Activated CD4-positive, alpha-beta memory T cell treated with anti-CD3 and anti-CD28 coated beads, Interleukin-2, amount 10 ng/mL, durations not matched to agents 7 days and 5 days (primary cell): ENCODE measurements at regions not wholly inside any gene's neighbourhood (a gene's known extent, or its start where the extent isn't known, plus 50 kb on each side); places are given as distances from the start of the nearest gene placed in this dataset.

ENCODE experiments used
- CTCF ChIA-PET: fragments of 350-600 bp; sonication (Branson Sonifier 250); formaldehyde crosslinking; loops from one replicate; lab custom pipeline; 2021; ENCODE audit warnings: antibody characterized with exemption, inconsistent platforms; lab: Charles Lee
- POLR2A ChIA-PET: fragments of 350-600 bp; sonication (Branson Sonifier 250); formaldehyde crosslinking; loops from one replicate; lab custom pipeline; 2021; ENCODE audit warnings: antibody characterized with exemption; lab: Charles Lee
- DNase-seq: peaks from one replicate; pipeline ENCODE4 v3.0.0-alpha.2; 2020
- H3K27ac Mint-ChIP-seq: one replicate; pipeline ENCODE4 v1.8.0; 2021; ENCODE audit warnings: mild to moderate bottlenecking, mixed read lengths
- H3K27me3 Mint-ChIP-seq: one replicate; pipeline ENCODE4 v1.8.0; 2021; ENCODE audit warnings: mixed read lengths
- H3K36me3 Mint-ChIP-seq: one replicate; pipeline ENCODE4 v1.8.0; 2021; ENCODE audit warnings: low read depth, mixed read lengths
- H3K4me1 Mint-ChIP-seq: one replicate; pipeline ENCODE4 v1.8.0; 2021; ENCODE audit warnings: mixed read lengths
- H3K4me3 Mint-ChIP-seq: one replicate; pipeline ENCODE4 v1.8.0; 2021; ENCODE audit warnings: mild to moderate bottlenecking, mixed read lengths
- H3K9me3 Mint-ChIP-seq: one replicate; pipeline ENCODE4 v1.8.0; 2021; ENCODE audit warnings: mixed read lengths

GRCh38 chr1:181397845-181398244 is 85.5 kb upstream of the CACNA1E start:
- peak overlapping the region; percentile 92 for H3K27ac Mint-ChIP-seq
- ChIA-PET POLR2A (interaction anchor here (0.9 to 1.9 kb wide), 5 partner anchors 9 to 896 kb away, joined by 3 to 5 read pairs (median 4); partner anchors contain the start of genes ACBD6 and IER5), CTCF (interaction anchor here (0.9 to 3.5 kb wide), 6 partner anchors 9 to 545 kb away, joined by 3 to 10 read pairs (median 4); no protein-coding TSS in a partner anchor)
- peak overlapping the region; percentile 56 for H3K4me3 Mint-ChIP-seq
- H3K27me3 Mint-ChIP-seq: no peaks in the 10 kb centered on the region
- H3K9me3 Mint-ChIP-seq: no peaks in the 10 kb centered on the region
- DNase-seq: peak; percentile 46
- H3K36me3 Mint-ChIP-seq: no peaks in the 10 kb centered on the region
- H3K4me1 Mint-ChIP-seq: peaks cover 36% of the 10 kb centered on the region

- H3K36me3 Mint-ChIP-seq: no peaks in the 10 kb centered on the region
- H3K27me3 Mint-ChIP-seq: no peaks in the 10 kb centered on the region
- no peak overlapping the region for H3K4me3 Mint-ChIP-seq
- peak; percentile 26 for DNase-seq
- H3K4me1 Mint-ChIP-seq: peaks cover 32% of the 10 kb centered on the region
- H3K9me3 Mint-ChIP-seq: no peaks in the 10 kb centered on the region
- peak overlapping the region; percentile 92 for H3K27ac Mint-ChIP-seq
- POLR2A ChIA-PET: interaction anchor here (0.9 to 1.9 kb wide), 4 partner anchors 8 to 309 kb away, joined by 3 to 4 read pairs (median 4); partner anchors contain the start of gene IER5
- CTCF ChIA-PET: interaction anchor here (1.0 to 3.5 kb wide), 4 partner anchors 10 to 209 kb away, joined by 3 to 10 read pairs (median 7); no protein-coding TSS in a partner anchor
Observed at GRCh38 chr1:181398544-181398943, 84.8 kb upstream of the CACNA1E start.

- Mint-ChIP-seq H3K9me3 (no peaks in the 10 kb centered on the region), H3K27me3 (peaks cover 3% of the 10 kb centered on the region), H3K4me1 (peaks cover 9% of the 10 kb centered on the region), H3K4me3 (no peak overlapping the region), H3K36me3 (no peaks in the 10 kb centered on the region), H3K27ac (no peak overlapping the region)
- CTCF ChIA-PET: no interaction called here
- POLR2A ChIA-PET: no interaction called here
- no peak for DNase-seq
Observed at GRCh38 chr1:181405584-181405983, 77.7 kb upstream of the CACNA1E start.

- H3K36me3 Mint-ChIP-seq: no peaks in the 10 kb centered on the region
Observed at GRCh38 chr1:181406989-181407388, 76.3 kb upstream of the CACNA1E start.

GRCh38 chr1:181409981-181410380 is 73.3 kb upstream of the CACNA1E start:
- ChIA-PET CTCF (no interaction called here), POLR2A (no interaction called here)
- Mint-ChIP-seq H3K9me3 (no peaks in the 10 kb centered on the region), H3K4me1 (peaks cover 1% of the 10 kb centered on the region), H3K4me3 (no peak overlapping the region), H3K36me3 (no peaks in the 10 kb centered on the region), H3K27me3 (peaks cover 3% of the 10 kb centered on the region), H3K27ac (no peak overlapping the region)
- DNase-seq: no peak

More at GRCh38 chr1:181406989-181407388, 76.3 kb upstream of the CACNA1E start:
- ChIA-PET CTCF (no interaction called here), POLR2A (interaction anchor here (0.7 kb wide), 1 partner anchor 8 kb away, joined by 4 read pairs; no protein-coding TSS in a partner anchor)
- Mint-ChIP-seq H3K27ac (no peak overlapping the region), H3K27me3 (peaks cover 3% of the 10 kb centered on the region), H3K9me3 (no peaks in the 10 kb centered on the region), H3K4me1 (peaks cover 1% of the 10 kb centered on the region), H3K4me3 (no peak overlapping the region)
- no peak for DNase-seq

GRCh38 chr1:181412746-181413145 is 70.6 kb upstream of the CACNA1E start:
- Mint-ChIP-seq H3K4me1 (no peaks in the 10 kb centered on the region), H3K4me3 (no peak overlapping the region), H3K36me3 (no peaks in the 10 kb centered on the region), H3K27ac (no peak overlapping the region), H3K27me3 (peaks cover 2% of the 10 kb centered on the region), H3K9me3 (no peaks in the 10 kb centered on the region)
- ChIA-PET POLR2A (no interaction called here), CTCF (no interaction called here)
- no peak for DNase-seq

GRCh38 chr1:181413195-181413815 is 70.0 kb upstream of the CACNA1E start:
- no peaks in the 10 kb centered on the region for H3K36me3 Mint-ChIP-seq
- DNase-seq: no peak
- no peaks in the 10 kb centered on the region for H3K4me1 Mint-ChIP-seq
- no peaks in the 10 kb centered on the region for H3K9me3 Mint-ChIP-seq
- CTCF ChIA-PET: no interaction called here
- no peak overlapping the region for H3K4me3 Mint-ChIP-seq
- peaks cover 2% of the 10 kb centered on the region for H3K27me3 Mint-ChIP-seq
- no peak overlapping the region for H3K27ac Mint-ChIP-seq
- POLR2A ChIA-PET: no interaction called here

GRCh38 chr1:181413836-181414235 is 69.5 kb upstream of the CACNA1E start:
- CTCF ChIA-PET: no interaction called here
- H3K36me3 Mint-ChIP-seq: no peaks in the 10 kb centered on the region
- POLR2A ChIA-PET: no interaction called here
- no peaks in the 10 kb centered on the region for H3K9me3 Mint-ChIP-seq
- H3K27me3 Mint-ChIP-seq: no peaks in the 10 kb centered on the region
- no peak overlapping the region for H3K27ac Mint-ChIP-seq
- no peaks in the 10 kb centered on the region for H3K4me1 Mint-ChIP-seq
- H3K4me3 Mint-ChIP-seq: no peak overlapping the region
- no peak for DNase-seq

GRCh38 chr1:181416268-181416860 is 67.0 kb upstream of the CACNA1E start:
- no peaks in the 10 kb centered on the region for H3K9me3 Mint-ChIP-seq
- ChIA-PET CTCF (interaction anchor here (0.9 to 1.5 kb wide), 4 partner anchors 13 to 638 kb away, joined by 3 read pairs; no protein-coding TSS in a partner anchor), POLR2A (interaction anchor here (0.8 kb wide), 1 partner anchor 18 kb away, joined by 4 read pairs; no protein-coding TSS in a partner anchor)
- H3K4me1 Mint-ChIP-seq: no peaks in the 10 kb centered on the region
- H3K27ac Mint-ChIP-seq: no peak overlapping the region
- no peak for DNase-seq
- H3K27me3 Mint-ChIP-seq: no peaks in the 10 kb centered on the region
- H3K4me3 Mint-ChIP-seq: no peak overlapping the region
- H3K36me3 Mint-ChIP-seq: no peaks in the 10 kb centered on the region

GRCh38 chr1:181417915-181418314 is 65.4 kb upstream of the CACNA1E start:
- no peaks in the 10 kb centered on the region for H3K36me3 Mint-ChIP-seq
- DNase-seq: no peak
- no peak overlapping the region for H3K4me3 Mint-ChIP-seq
- H3K9me3 Mint-ChIP-seq: no peaks in the 10 kb centered on the region
- no peaks in the 10 kb centered on the region for H3K27me3 Mint-ChIP-seq
- no peaks in the 10 kb centered on the region for H3K4me1 Mint-ChIP-seq
- CTCF ChIA-PET: interaction anchor here (1.5 kb wide), 1 partner anchor 11 kb away, joined by 3 read pairs; no protein-coding TSS in a partner anchor
- POLR2A ChIA-PET: no interaction called here
- no peak overlapping the region for H3K27ac Mint-ChIP-seq

GRCh38 chr1:181423301-181423918 is 59.9 kb upstream of the CACNA1E start:
- no peak overlapping the region for H3K27ac Mint-ChIP-seq
- peaks cover 4% of the 10 kb centered on the region for H3K4me1 Mint-ChIP-seq
- no peaks in the 10 kb centered on the region for H3K9me3 Mint-ChIP-seq
- DNase-seq: peak; percentile 53
- no peak overlapping the region for H3K4me3 Mint-ChIP-seq
- CTCF ChIA-PET: interaction anchor here (0.7 to 5.4 kb wide), 6 partner anchors 25 to 1964 kb away, joined by 3 to 25 read pairs (median 4); no protein-coding TSS in a partner anchor
- POLR2A ChIA-PET: interaction anchor here (0.7 kb wide), 1 partner anchor 25 kb away, joined by 3 read pairs; no protein-coding TSS in a partner anchor
- H3K36me3 Mint-ChIP-seq: no peaks in the 10 kb centered on the region
- peaks cover 9% of the 10 kb centered on the region for H3K27me3 Mint-ChIP-seq

- Mint-ChIP-seq H3K36me3 (no peaks in the 10 kb centered on the region), H3K27me3 (peaks cover 9% of the 10 kb centered on the region), H3K27ac (no peak overlapping the region), H3K9me3 (no peaks in the 10 kb centered on the region), H3K4me3 (no peak overlapping the region), H3K4me1 (peaks cover 4% of the 10 kb centered on the region)
- ChIA-PET CTCF (interaction anchor here (0.7 to 1.7 kb wide), 28 partner anchors 9 to 433 kb away, joined by 3 to 53 read pairs (median 4); no protein-coding TSS in a partner anchor), POLR2A (no interaction called here)
- DNase-seq: peak; percentile 80
Observed at GRCh38 chr1:181424786-181425403, 58.4 kb upstream of the CACNA1E start.
